Spinal cord (tissue), 9 donors: ENCODE measurements at regions not wholly inside any gene's neighbourhood (a gene's known extent, or its start where the extent isn't known, plus 50 kb on each side); places are given as distances from the start of the nearest gene placed in this dataset.

Experiments used
- DNase-seq, 6 donors: peaks; one replicate each; pipeline versions ENCODE4 v3.0.0 to v3.0.0-alpha.2; 2013 to 2015; ENCODE audit warnings: low spot score in 6 of 6, low read depth in 4 of 6
- H3K27ac ChIP-seq: one replicate; pipeline ENCODE4 v1.5.1; 2013; ENCODE audit warnings: low read depth, low read length, control low read depth
- H3K27me3 ChIP-seq: one replicate; pipeline ENCODE4 v1.6.1; 2013; ENCODE audit warnings: low read length; ENCODE audit not compliant: control insufficient read depth, insufficient read depth
- H3K36me3 ChIP-seq: one replicate; pipeline ENCODE4 v1.6.1; 2013; ENCODE audit warnings: low read length; ENCODE audit not compliant: control insufficient read depth, insufficient read depth
- H3K4me1 ChIP-seq: one replicate; pipeline ENCODE4 v1.6.1; 2013; ENCODE audit warnings: low read length; ENCODE audit not compliant: control insufficient read depth, insufficient read depth
- H3K4me3 ChIP-seq: one replicate; pipeline ENCODE4 v1.5.1; 2013; ENCODE audit warnings: low read depth, low read length, control low read depth
- H3K9me3 ChIP-seq: one replicate; pipeline ENCODE4 v1.6.1; 2013; ENCODE audit warnings: low read length; ENCODE audit not compliant: control insufficient read depth, insufficient read depth
- WGBS: methylation state at CpG from one replicate; pipeline ENCODE4 v1.1.5; 2013; ENCODE audit warnings: missing lambda C conversion rate; ENCODE audit not compliant: insufficient coverage; 5-methylcytosine and 5-hydroxymethylcytosine counted together
- donor health status: healthy.

DNA sequence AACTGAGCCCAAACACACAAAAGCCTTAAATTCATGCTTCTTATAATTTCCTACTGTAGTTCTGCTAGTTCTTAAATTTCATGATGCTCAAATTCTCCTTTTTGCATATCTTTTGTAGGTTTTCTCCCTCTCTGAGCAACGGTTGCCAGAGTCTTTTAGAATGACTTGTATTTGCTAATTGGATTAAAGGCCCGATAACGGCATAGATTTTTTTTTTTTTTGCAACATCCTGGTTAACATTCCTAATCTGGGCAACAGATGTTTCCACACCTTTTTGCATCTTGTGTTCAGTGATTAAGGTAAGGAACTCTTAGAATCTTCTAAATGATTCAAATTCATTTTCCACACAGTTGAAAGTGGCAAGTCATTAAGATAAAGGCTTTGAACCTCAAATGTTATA, 66.3 kb upstream of the ADGRG2 start:
- no peak overlapping the region for H3K27ac ChIP-seq
- H3K4me1 ChIP-seq: no peaks in the 10 kb centered on the region
- no CpG with 5 or more reads among the region's 3 CpGs for WGBS
- no peaks in the 10 kb centered on the region for H3K27me3 ChIP-seq
- H3K36me3 ChIP-seq: no peaks in the 10 kb centered on the region
- no peak for DNase-seq
- no peak overlapping the region for H3K4me3 ChIP-seq
- peaks cover 2% of the 10 kb centered on the region for H3K9me3 ChIP-seq

DNA sequence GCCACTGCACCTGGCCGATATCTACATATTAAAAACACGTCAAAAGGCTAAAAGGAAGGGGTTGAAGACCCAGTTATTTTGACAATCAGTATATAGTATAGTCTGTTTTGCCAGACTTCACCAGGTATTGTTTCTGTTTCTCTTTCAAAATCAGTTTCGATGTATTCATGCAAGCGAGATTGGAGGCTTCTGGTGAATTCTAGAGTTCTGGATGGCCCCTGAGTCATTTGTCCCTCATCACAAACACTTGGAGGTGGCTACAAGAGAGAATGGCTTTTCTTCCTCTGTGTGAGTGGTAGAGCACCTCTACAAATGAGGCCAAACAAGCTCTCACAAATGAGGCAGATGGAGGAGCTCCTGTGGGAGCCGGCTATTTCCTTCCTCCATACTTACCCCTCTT, 68.6 kb upstream of the ADGRG2 start:
- Histone ChIP-seq H3K4me3 (no peak overlapping the region), H3K27me3 (no peaks in the 10 kb centered on the region), H3K9me3 (peaks cover 2% of the 10 kb centered on the region), H3K27ac (no peak overlapping the region), H3K36me3 (no peaks in the 10 kb centered on the region), H3K4me1 (no peaks in the 10 kb centered on the region)
- DNase-seq: no peak
- no CpG with 5 or more reads among the region's 5 CpGs for WGBS

DNA sequence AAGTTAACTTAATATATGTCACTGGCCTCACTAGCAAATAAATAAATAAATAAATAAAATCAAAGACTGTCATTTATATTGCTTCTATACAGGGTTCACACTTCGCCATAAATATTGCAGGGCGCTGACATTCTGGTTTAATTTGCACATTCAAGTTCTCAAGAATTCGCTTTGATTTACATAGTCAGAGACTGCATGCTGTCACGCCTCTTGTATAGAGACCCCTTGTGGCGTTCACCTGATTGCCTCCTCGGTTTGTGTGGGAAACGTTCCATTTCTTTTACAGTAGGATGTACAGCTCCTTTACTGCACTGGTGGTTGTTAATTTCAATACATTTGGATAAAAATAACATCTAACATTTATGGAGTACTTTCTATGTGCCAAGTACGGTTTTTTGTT, 71.3 kb upstream of the ADGRG2 start:
- Histone ChIP-seq H3K36me3 (no peaks in the 10 kb centered on the region), H3K9me3 (peaks cover 2% of the 10 kb centered on the region), H3K4me1 (no peaks in the 10 kb centered on the region), H3K27me3 (no peaks in the 10 kb centered on the region), H3K4me3 (no peak overlapping the region), H3K27ac (no peak overlapping the region)
- no peak for DNase-seq
- WGBS: 59% methylated on average over 3 of the region's 8 CpGs

DNA sequence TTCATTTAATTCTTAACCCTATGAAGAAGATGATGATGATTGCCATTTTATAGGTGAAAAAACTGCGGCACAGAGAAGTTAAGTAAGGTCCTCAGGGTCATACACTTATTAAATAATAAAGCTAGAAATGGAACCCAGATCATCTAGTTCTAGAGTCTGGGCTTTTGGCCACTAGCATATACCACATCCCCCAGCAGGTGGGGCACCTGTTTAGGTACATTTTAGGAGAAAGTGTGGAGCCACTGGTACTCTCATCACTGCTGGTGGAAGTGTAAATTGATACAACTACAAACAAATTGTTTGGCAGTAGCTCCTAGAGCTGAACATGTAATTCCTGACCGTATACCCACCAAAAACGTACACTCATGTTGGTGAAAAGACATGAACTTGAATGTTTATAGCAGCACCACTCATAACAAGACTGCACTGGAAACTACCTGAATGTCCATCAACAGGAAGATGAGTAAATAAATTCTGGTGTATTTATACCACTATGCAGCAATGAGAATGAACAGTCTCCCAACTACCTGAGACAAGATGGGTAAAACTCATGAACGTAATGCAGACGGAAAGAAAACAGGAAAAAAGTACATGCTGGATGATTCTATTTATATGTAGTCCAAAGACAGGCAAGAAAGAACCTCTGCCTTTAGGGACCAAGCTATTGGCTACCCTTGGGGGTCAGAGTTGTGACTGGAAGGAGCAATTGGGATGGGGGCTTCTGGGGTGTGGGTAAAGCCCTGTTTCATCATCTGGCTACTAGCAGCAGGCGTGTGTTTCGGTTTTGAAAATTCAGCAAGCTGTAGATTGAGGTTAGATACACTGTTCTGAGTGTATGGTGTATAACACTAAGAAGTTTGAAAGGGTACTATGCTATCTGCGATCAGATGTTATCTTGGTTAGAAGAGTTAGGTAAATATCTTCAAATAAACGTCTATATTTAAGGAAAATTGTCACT, 72.3 kb upstream of the ADGRG2 start:
- Histone ChIP-seq H3K27ac (no peak overlapping the region), H3K36me3 (no peaks in the 10 kb centered on the region), H3K4me1 (no peaks in the 10 kb centered on the region), H3K4me3 (no peak overlapping the region), H3K27me3 (no peaks in the 10 kb centered on the region), H3K9me3 (peaks cover 2% of the 10 kb centered on the region)
- no peak for DNase-seq
- 85% methylated on average over 3 of the region's 9 CpGs for WGBS

DNA sequence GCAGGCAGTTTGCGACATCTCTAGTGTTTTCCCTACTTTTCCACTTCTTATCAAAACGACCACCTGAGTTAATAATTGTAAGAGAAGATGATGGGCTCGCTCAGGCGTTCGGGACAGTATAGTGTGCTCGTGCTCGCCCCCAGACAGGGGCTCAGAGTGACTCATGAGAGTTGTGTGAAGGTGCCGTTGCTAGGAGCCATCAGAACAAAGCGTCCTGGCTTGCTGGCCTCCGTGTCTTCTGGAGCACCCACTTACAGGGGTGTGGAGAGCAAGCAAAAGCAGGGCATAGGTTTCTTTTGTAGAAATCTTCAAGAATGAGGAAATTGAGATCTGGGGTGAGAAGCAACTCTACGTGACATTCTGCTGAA, 73.0 kb upstream of the ADGRG2 start:
- H3K9me3 ChIP-seq: peaks cover 2% of the 10 kb centered on the region
- no peaks in the 10 kb centered on the region for H3K27me3 ChIP-seq
- H3K36me3 ChIP-seq: no peaks in the 10 kb centered on the region
- no peaks in the 10 kb centered on the region for H3K4me1 ChIP-seq
- H3K4me3 ChIP-seq: no peak overlapping the region
- WGBS: 58% methylated on average over 9 of the region's 11 CpGs
- no peak for DNase-seq
- no peak overlapping the region for H3K27ac ChIP-seq

DNA sequence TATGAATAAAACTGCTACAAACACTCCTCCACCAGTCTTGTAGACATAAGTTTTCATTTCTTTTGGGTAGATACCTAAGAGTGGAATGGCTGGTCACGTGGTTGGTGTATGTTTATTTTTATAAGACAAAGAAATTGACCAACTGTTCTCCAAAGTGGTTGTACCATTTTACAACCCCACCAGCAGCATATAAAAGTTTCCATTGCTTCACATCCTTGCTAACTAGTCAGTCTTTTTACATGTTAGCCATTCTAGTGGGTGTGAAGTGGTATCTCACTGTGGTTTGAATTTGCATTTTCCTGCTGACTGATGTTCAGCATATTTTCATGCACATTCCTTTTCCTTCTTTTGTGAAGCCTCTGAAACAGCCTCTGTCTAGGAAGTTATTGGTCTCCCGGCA, 76.2 kb upstream of the ADGRG2 start:
- Histone ChIP-seq H3K27ac (no peak overlapping the region), H3K4me3 (no peak overlapping the region), H3K36me3 (no peaks in the 10 kb centered on the region), H3K27me3 (no peaks in the 10 kb centered on the region), H3K9me3 (no peaks in the 10 kb centered on the region), H3K4me1 (no peaks in the 10 kb centered on the region)
- no peak for DNase-seq
- WGBS: no CpG with 5 or more reads among the region's 2 CpGs

DNA sequence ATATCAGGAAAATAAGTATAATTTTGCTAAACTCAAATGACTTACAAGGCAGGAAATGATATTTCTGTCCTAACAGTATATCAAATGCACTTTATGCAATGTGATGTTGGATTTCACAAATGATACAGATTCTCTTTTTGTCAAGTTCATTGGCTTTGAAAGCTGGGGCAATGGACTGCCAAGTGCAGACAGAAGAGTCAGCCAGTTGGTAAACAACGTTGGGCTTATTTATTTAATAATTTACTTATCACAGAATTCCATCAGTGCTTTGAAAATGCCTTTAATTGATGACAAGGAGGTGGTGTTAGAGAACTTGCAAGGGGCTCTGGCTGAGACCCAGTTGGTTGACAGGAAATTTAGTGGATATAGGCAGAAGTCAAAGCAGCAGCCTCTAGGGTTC, 79.9 kb upstream of the ADGRG2 start:
- WGBS: no CpG with 5 or more reads among the region's 1 CpG
- no peaks in the 10 kb centered on the region for H3K9me3 ChIP-seq
- H3K36me3 ChIP-seq: no peaks in the 10 kb centered on the region
- no peak overlapping the region for H3K27ac ChIP-seq
- H3K27me3 ChIP-seq: no peaks in the 10 kb centered on the region
- H3K4me1 ChIP-seq: no peaks in the 10 kb centered on the region
- H3K4me3 ChIP-seq: no peak overlapping the region
- DNase-seq: no peak

DNA sequence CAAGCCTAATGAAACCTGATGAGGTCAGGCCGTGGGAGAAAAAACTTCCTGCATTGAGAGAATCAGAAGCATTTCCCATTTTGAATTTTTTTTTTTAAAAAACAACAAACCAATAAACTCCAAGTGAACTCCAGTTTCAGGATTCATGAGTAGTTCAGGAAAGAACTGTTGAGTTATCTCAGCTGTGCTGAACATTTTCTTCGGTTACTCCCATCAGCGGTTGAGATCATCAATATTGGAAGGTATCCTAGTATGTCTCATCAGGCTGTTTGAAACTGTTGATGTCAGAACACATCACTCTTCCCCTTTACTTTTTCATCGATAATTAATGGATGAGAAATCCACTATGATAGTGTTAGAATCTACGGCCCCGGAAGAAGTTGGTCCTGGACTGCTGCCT, 82.4 kb upstream of the ADGRG2 start:
- no peaks in the 10 kb centered on the region for H3K4me1 ChIP-seq
- no peak for DNase-seq
- no peaks in the 10 kb centered on the region for H3K36me3 ChIP-seq
- no peaks in the 10 kb centered on the region for H3K9me3 ChIP-seq
- no peaks in the 10 kb centered on the region for H3K27me3 ChIP-seq
- H3K27ac ChIP-seq: no peak overlapping the region
- H3K4me3 ChIP-seq: no peak overlapping the region
- no CpG with 5 or more reads among the region's 6 CpGs for WGBS

DNA sequence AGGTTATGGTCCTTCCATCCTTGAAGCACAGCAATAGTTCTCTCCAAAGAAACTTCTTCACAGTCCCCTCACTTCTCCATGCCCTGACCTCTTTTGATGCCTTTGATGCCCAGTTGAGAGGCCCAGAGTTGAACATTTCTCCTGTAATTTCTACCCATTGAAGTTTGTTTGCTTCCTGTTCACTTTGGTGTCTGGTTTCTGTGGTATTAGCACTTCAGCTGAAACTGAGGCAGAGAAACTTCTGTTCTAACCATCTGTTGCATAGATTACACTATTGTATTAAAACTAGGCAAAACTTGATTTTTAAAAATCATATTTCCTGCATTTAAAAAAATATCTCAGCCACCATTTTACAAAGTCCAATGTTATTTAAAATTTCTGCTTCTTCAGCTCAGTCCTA, 89.8 kb upstream of the ADGRG2 start:
- H3K4me1 ChIP-seq: no peaks in the 10 kb centered on the region
- no peak overlapping the region for H3K4me3 ChIP-seq
- H3K9me3 ChIP-seq: no peaks in the 10 kb centered on the region
- no peak overlapping the region for H3K27ac ChIP-seq
- H3K27me3 ChIP-seq: peaks cover 4% of the 10 kb centered on the region
- DNase-seq: no peak
- no peaks in the 10 kb centered on the region for H3K36me3 ChIP-seq

DNA sequence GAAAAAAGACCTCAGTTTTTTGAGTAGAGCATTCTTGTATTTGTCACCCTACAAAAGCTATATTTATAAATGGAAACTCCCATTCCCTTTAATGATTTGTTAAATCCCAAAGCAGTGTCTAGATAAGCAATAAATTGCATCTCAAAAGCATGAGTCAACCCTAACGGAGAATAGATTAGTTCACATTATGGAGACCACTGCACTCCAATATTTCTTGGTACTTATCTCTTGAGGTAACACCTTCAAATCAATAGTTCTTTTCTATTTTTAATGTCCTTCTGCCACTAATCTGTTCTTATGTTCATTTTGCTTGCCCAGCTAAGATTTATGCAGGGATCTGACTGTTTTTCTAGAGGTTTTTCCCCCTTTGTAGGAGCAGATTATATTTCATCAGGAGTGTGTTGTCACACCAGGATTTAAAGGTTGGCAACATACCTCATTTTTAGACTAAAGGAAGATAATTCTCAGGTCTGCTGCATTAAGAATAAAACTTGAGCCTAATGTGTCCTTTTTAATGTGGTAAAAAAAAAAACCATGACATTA, 91.4 kb upstream of the ADGRG2 start:
- no peak for DNase-seq
- 100% methylated on average over 1 of the region's 1 CpG for WGBS
- H3K9me3 ChIP-seq: no peaks in the 10 kb centered on the region
- H3K27ac ChIP-seq: no peak overlapping the region
- no peaks in the 10 kb centered on the region for H3K36me3 ChIP-seq
- H3K27me3 ChIP-seq: peaks cover 4% of the 10 kb centered on the region
- no peak overlapping the region for H3K4me3 ChIP-seq
- no peaks in the 10 kb centered on the region for H3K4me1 ChIP-seq
